Lower leg skin (tissue), 4 donors: ENCODE measurements at regions not wholly inside any gene's neighbourhood (a gene's known extent, or its start where the extent isn't known, plus 50 kb on each side); places are given as distances from the start of the nearest gene placed in this dataset.

Source experiments
- DNase-seq, 2 donors: peaks; one replicate each; pipeline ENCODE4 v3.0.0-alpha.2; 2019; ENCODE audit warnings: low spot score in 2 of 2
- H3K4me3 ChIP-seq: fragments of 200-600 bp; sonication (generic); 2 replicates; pipeline ENCODE4 v1.5.1; 2017; ENCODE audit warnings: mild to moderate bottlenecking, low read depth; ENCODE audit not compliant: poor library complexity, severe bottlenecking
- CTCF ChIP-seq, 3 donors: fragments of 450-650 bp; IDR thresholded peaks; one replicate each; pipeline ENCODE4 v1.5.1; 2016; ENCODE audit warnings: antibody characterized with exemption in 3 of 3, mild to moderate bottlenecking in 3 of 3, moderate library complexity in 2 of 3
- POLR2A ChIP-seq, 2 donors: fragments of 450-650 bp; IDR thresholded peaks; one replicate each; pipeline ENCODE4 v1.6.1; 2016 to 2017; ENCODE audit warnings: antibody characterized with exemption in 2 of 2, mild to moderate bottlenecking in 1 of 2, moderate library complexity in 1 of 2
- WGBS, 2 donors: methylation state at CpG; one replicate each; pipeline ENCODE4 v1.1.5; 2018; 5-methylcytosine and 5-hydroxymethylcytosine counted together
- intact Hi-C: fragments of 100-400 bp; cut with DNase I; formaldehyde crosslinking; loops from one replicate; pipeline ENCODE4 v1.15.0; 2023; ENCODE audit warnings: low total_unique reads

GRCh38 chr20:17003170-17003870 lies 223.5 kb upstream of the PCSK2 start:
- DNase-seq, result no peak
- intact Hi-C loops, result no loop called here
- TF ChIP-seq CTCF (IDR thresholded peaks at IDR 0.05), result no peak
- no peak for TF ChIP-seq POLR2A (IDR thresholded peaks at IDR 0.05)
- 71 to 91% methylated on average over 7 of the region's 7 CpGs for WGBS, 2 donors
- no peak overlapping the region for H3K4me3 ChIP-seq

GRCh38 chr20:17010181-17010580 lies 216.7 kb upstream of the PCSK2 start:
- intact Hi-C loops, result no loop called here
- DNase-seq, result no peak
- 66 to 68% methylated on average over 1 of the region's 1 CpG for WGBS, 2 donors
- TF ChIP-seq POLR2A (IDR thresholded peaks at IDR 0.05), result no peak
- no peak for TF ChIP-seq CTCF (IDR thresholded peaks at IDR 0.05)
- H3K4me3 ChIP-seq, result no peak overlapping the region

- WGBS, 2 donors, result 79 to 82% methylated on average over 7 of the region's 7 CpGs
- no peak for DNase-seq
- intact Hi-C loops, result no loop called here
- TF ChIP-seq CTCF (IDR thresholded peaks at IDR 0.05) (no peak), POLR2A (IDR thresholded peaks at IDR 0.05) (no peak)
- no peak overlapping the region for H3K4me3 ChIP-seq
Observed at GRCh38 chr20:17012546-17013226, 214.2 kb upstream of the PCSK2 start.

- WGBS, 2 donors, result 32 to 35% methylated on average over 5 of the region's 5 CpGs
- TF ChIP-seq CTCF (IDR thresholded peaks at IDR 0.05) (no peak), POLR2A (IDR thresholded peaks at IDR 0.05) (no peak)
- intact Hi-C loops, result no loop called here
- no peak overlapping the region for H3K4me3 ChIP-seq
- no peak for DNase-seq
Observed at GRCh38 chr20:17014217-17014616, 212.6 kb upstream of the PCSK2 start.

- 60 to 69% methylated on average over 4 of the region's 4 CpGs for WGBS, 2 donors
Observed at GRCh38 chr20:17014756-17015366, 212.0 kb upstream of the PCSK2 start.

More at GRCh38 chr20:17014756-17015366, 212.0 kb upstream of the PCSK2 start:
- intact Hi-C loops, result no loop called here
- H3K4me3 ChIP-seq, result no peak overlapping the region
- no peak for DNase-seq
- TF ChIP-seq CTCF (IDR thresholded peaks at IDR 0.05), result no peak
- no peak for TF ChIP-seq POLR2A (IDR thresholded peaks at IDR 0.05)
